ENCODE measurements at regions not wholly inside any gene's neighbourhood (a gene's known extent, or its start where the extent isn't known, plus 50 kb on each side); places are given as distances from the start of the nearest gene placed in this dataset.

GRCh38 chr16:14335297-14335696 is 264.2 kb downstream of the MRTFB start:
- no peak overlapping the region for H3K27ac ChIP-seq (ENCODE audit: low read depth, low read length)

DNA sequence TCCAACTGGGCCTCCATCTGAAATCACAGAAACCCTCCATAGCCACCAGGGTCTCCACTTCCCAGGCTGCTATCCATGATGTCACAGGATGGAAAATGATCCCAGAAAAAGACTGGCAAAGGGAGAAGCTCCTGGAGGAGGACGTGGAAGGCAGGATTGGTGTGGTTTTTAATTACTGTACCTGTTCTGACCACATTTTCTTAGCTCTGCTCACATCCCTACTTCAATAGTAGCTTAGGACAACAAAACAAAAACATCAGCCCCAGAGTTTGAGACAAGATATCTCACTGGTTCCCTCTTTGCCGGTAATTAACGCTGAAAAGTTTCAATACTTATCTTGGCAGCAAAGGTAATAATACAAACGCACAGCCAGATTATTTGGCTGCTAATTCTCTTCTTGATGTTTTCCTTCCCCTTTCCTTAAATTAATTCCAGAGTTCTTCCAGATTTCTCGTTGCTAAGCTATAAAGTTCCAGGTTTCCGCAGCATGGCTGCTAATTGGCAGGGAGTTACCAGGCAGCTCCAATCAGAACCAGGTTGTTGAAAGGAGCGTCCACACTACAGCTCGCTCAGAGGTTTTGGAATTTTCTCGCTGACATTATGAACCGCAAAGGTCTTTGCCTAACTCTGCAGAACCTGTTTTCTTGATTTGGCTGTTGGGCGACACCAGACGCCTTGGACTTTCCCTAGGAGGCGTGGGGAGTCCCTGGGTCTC is 263.4 kb downstream of the MRTFB start:
- Histone ChIP-seq H3K79me2 (ENCODE audit: control insufficient read depth, insufficient read depth, low read length, unreplicated experiment) (no peaks in the 10 kb centered on the region), H3K4me3 (ENCODE audit: low read depth, low read length) (no peak overlapping the region), H3K4me1 (ENCODE audit: control insufficient read depth, insufficient read depth, low read length, unreplicated experiment) (no peaks in the 10 kb centered on the region), H3K27ac (ENCODE audit: low read depth, low read length) (no peak overlapping the region), H3K27me3 (ENCODE audit: insufficient read depth, low read length) (no peaks in the 10 kb centered on the region), H2AFZ (ENCODE audit: low read length, unreplicated experiment) (no peak overlapping the region), H3K36me3 (ENCODE audit: insufficient read depth, low read length) (no peaks in the 10 kb centered on the region)

More at GRCh38 chr16:14335297-14335696, 264.2 kb downstream of the MRTFB start:
- Histone ChIP-seq H2AFZ (ENCODE audit: low read length, unreplicated experiment) (no peak overlapping the region), H3K36me3 (ENCODE audit: insufficient read depth, low read length) (no peaks in the 10 kb centered on the region), H3K27me3 (ENCODE audit: insufficient read depth, low read length) (no peaks in the 10 kb centered on the region), H3K4me1 (ENCODE audit: control insufficient read depth, insufficient read depth, low read length, unreplicated experiment) (no peaks in the 10 kb centered on the region), H3K79me2 (ENCODE audit: control insufficient read depth, insufficient read depth, low read length, unreplicated experiment) (no peaks in the 10 kb centered on the region), H3K4me3 (ENCODE audit: low read depth, low read length) (no peak overlapping the region)

GRCh38 chr16:14333361-14333760 is 262.2 kb downstream of the MRTFB start:
- no peak overlapping the region for H2AFZ ChIP-seq (ENCODE audit: low read length, unreplicated experiment)
- no peaks in the 10 kb centered on the region for H3K27me3 ChIP-seq (ENCODE audit: insufficient read depth, low read length)
- no peaks in the 10 kb centered on the region for H3K4me1 ChIP-seq (ENCODE audit: control insufficient read depth, insufficient read depth, low read length, unreplicated experiment)
- no peaks in the 10 kb centered on the region for H3K79me2 ChIP-seq (ENCODE audit: control insufficient read depth, insufficient read depth, low read length, unreplicated experiment)
- H3K27ac ChIP-seq (ENCODE audit: low read depth, low read length): no peak overlapping the region
- peaks cover 2% of the 10 kb centered on the region for H3K36me3 ChIP-seq (ENCODE audit: insufficient read depth, low read length)
- H3K4me3 ChIP-seq (ENCODE audit: low read depth, low read length): no peak overlapping the region

DNA sequence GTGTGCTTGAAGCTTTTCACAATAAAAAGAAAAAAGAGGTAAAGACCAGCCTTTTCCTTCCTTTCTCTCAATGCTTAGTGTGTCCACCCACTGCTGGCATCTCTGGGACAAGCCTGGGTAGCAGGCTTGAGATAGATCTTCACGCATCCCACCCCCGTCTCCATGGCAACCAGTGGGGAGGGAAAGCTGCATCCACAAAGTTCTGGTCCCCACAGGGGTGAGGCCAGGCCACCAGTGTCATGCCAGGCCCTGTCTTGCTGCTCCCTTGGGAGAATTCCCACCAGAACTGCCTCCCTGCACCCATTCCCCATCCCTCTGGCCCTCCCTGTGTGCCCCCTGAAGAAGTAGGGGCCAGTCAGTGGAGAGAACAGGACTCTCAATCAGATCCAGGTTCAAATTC is 259.9 kb downstream of the MRTFB start:
- Histone ChIP-seq H3K4me3 (ENCODE audit: low read depth, low read length) (no peak overlapping the region), H3K4me1 (ENCODE audit: control insufficient read depth, insufficient read depth, low read length, unreplicated experiment) (no peaks in the 10 kb centered on the region), H3K27ac (ENCODE audit: low read depth, low read length) (no peak overlapping the region), H2AFZ (ENCODE audit: low read length, unreplicated experiment) (no peak overlapping the region), H3K79me2 (ENCODE audit: control insufficient read depth, insufficient read depth, low read length, unreplicated experiment) (peaks cover under 1% of the 10 kb centered on the region), H3K27me3 (ENCODE audit: insufficient read depth, low read length) (no peaks in the 10 kb centered on the region), H3K36me3 (ENCODE audit: insufficient read depth, low read length) (peaks cover 8% of the 10 kb centered on the region)

GRCh38 chr16:14329727-14330350 is 258.7 kb downstream of the MRTFB start:
- Histone ChIP-seq H3K79me2 (ENCODE audit: control insufficient read depth, insufficient read depth, low read length, unreplicated experiment) (peaks cover 12% of the 10 kb centered on the region), H3K4me1 (ENCODE audit: control insufficient read depth, insufficient read depth, low read length, unreplicated experiment) (no peaks in the 10 kb centered on the region), H3K27me3 (ENCODE audit: insufficient read depth, low read length) (no peaks in the 10 kb centered on the region), H3K36me3 (ENCODE audit: insufficient read depth, low read length) (peaks cover 8% of the 10 kb centered on the region), H2AFZ (ENCODE audit: low read length, unreplicated experiment) (no peak overlapping the region), H3K4me3 (ENCODE audit: low read depth, low read length) (no peak overlapping the region), H3K27ac (ENCODE audit: low read depth, low read length) (no peak overlapping the region)

GRCh38 chr16:14325502-14326401 is 254.6 kb downstream of the MRTFB start:
- Histone ChIP-seq H3K79me2 (ENCODE audit: control insufficient read depth, insufficient read depth, low read length, unreplicated experiment) (peaks cover 33% of the 10 kb centered on the region), H3K36me3 (ENCODE audit: insufficient read depth, low read length) (peaks cover 9% of the 10 kb centered on the region), H2AFZ (ENCODE audit: low read length, unreplicated experiment) (no peak overlapping the region), H3K27me3 (ENCODE audit: insufficient read depth, low read length) (no peaks in the 10 kb centered on the region), H3K4me3 (ENCODE audit: low read depth, low read length) (no peak overlapping the region), H3K4me1 (ENCODE audit: control insufficient read depth, insufficient read depth, low read length, unreplicated experiment) (peaks cover 5% of the 10 kb centered on the region), H3K27ac (ENCODE audit: low read depth, low read length) (no peak overlapping the region)

DNA sequence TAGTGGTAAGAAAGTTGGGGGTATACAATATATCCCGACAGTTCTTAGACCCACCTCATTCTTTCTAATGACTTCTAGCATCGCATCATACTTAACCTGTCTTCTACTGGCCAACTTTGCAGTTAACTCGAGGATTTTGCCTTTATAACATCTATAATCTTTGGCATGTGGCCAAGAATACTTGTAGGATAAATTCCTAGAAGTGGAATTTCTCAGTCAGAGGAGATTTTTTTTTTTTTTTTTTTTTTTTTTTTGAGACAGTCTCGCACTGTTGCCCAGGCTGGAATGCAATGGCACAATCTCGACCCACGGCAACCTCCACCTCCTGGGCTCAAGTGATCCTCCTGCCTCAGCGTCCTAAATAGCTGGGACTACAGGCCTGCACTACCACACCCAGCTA is 253.5 kb downstream of the MRTFB start:
- peaks cover 5% of the 10 kb centered on the region for H3K4me1 ChIP-seq (ENCODE audit: control insufficient read depth, insufficient read depth, low read length, unreplicated experiment)
- no peak overlapping the region for H3K4me3 ChIP-seq (ENCODE audit: low read depth, low read length)
- H3K27ac ChIP-seq (ENCODE audit: low read depth, low read length): no peak overlapping the region
- H2AFZ ChIP-seq (ENCODE audit: low read length, unreplicated experiment): no peak overlapping the region
- H3K27me3 ChIP-seq (ENCODE audit: insufficient read depth, low read length): no peaks in the 10 kb centered on the region
- H3K36me3 ChIP-seq (ENCODE audit: insufficient read depth, low read length): peaks cover 11% of the 10 kb centered on the region
- H3K79me2 ChIP-seq (ENCODE audit: control insufficient read depth, insufficient read depth, low read length, unreplicated experiment): peaks cover 42% of the 10 kb centered on the region

- Histone ChIP-seq H3K36me3 (ENCODE audit: insufficient read depth, low read length) (0 out of 2 replicates have a peak, but pooled peaks cover 3% of the 10 kb centered on the region), H3K27me3 (ENCODE audit: insufficient read depth, low read length) (no peaks in the 10 kb centered on the region), H3K4me3 (ENCODE audit: low read depth, low read length) (no peak overlapping the region), H3K4me1 (ENCODE audit: control insufficient read depth, insufficient read depth, low read length, unreplicated experiment) (peaks cover 10% of the 10 kb centered on the region), H3K79me2 (ENCODE audit: control insufficient read depth, insufficient read depth, low read length, unreplicated experiment) (peaks cover 56% of the 10 kb centered on the region), H2AFZ (ENCODE audit: low read length, unreplicated experiment) (no peak overlapping the region), H3K27ac (ENCODE audit: low read depth, low read length) (no peak overlapping the region)
These were observed 251.1 kb downstream of the MRTFB start for GRCh38 chr16:14322186-14322585.

GRCh38 chr16:14321542-14321941 is 250.4 kb downstream of the MRTFB start:
- H3K4me3 ChIP-seq (ENCODE audit: low read depth, low read length): no peak overlapping the region
- peaks cover 10% of the 10 kb centered on the region for H3K4me1 ChIP-seq (ENCODE audit: control insufficient read depth, insufficient read depth, low read length, unreplicated experiment)
- H3K79me2 ChIP-seq (ENCODE audit: control insufficient read depth, insufficient read depth, low read length, unreplicated experiment): peaks cover 58% of the 10 kb centered on the region
- no peak overlapping the region for H2AFZ ChIP-seq (ENCODE audit: low read length, unreplicated experiment)
- 0 out of 2 replicates have a peak, but pooled peaks cover 3% of the 10 kb centered on the region for H3K36me3 ChIP-seq (ENCODE audit: insufficient read depth, low read length)
- no peaks in the 10 kb centered on the region for H3K27me3 ChIP-seq (ENCODE audit: insufficient read depth, low read length)
- no peak overlapping the region for H3K27ac ChIP-seq (ENCODE audit: low read depth, low read length)

DNA sequence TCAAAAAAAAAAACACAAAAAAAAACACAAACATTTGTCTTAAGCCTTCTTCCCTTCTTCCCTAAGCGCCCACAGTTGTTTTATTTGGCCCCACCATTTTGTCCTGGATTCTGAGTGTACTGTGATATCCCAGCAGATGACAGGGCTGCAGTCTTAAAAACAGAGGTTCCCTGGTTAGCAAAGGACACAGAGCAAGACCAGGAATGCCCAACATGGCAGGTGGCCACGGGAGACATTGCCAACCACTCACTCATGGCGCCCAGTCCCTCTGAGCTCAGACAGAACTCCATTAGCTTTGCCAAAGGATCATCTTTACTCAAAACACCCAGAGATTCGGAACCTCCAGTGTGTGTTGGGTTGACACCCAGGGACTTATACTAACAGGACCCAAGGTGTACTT is 249.3 kb downstream of the MRTFB start:
- Histone ChIP-seq H3K27ac (ENCODE audit: low read depth, low read length) (no peak overlapping the region), H2AFZ (ENCODE audit: low read length, unreplicated experiment) (no peak overlapping the region), H3K4me1 (ENCODE audit: control insufficient read depth, insufficient read depth, low read length, unreplicated experiment) (peaks cover 10% of the 10 kb centered on the region), H3K4me3 (ENCODE audit: low read depth, low read length) (no peak overlapping the region), H3K27me3 (ENCODE audit: insufficient read depth, low read length) (no peaks in the 10 kb centered on the region), H3K36me3 (ENCODE audit: insufficient read depth, low read length) (0 out of 2 replicates have a peak, but pooled peaks cover 3% of the 10 kb centered on the region), H3K79me2 (ENCODE audit: control insufficient read depth, insufficient read depth, low read length, unreplicated experiment) (peaks cover 62% of the 10 kb centered on the region)
